ENCODE measurements at regions not wholly inside any gene's neighbourhood (a gene's known extent, or its start where the extent isn't known, plus 50 kb on each side); places are given as distances from the start of the nearest gene placed in this dataset.

- H3K27ac ChIP-seq (ENCODE audit: low read depth in 1 of 2, low read length in 2 of 2): peak overlapping the region; percentile 80 to 97
Measured at GRCh38 chr12:47316609-47317049, 236.9 kb upstream of the AMIGO2 start.

More at GRCh38 chr12:47316609-47317049, 236.9 kb upstream of the AMIGO2 start:
- H3K4me1 ChIP-seq (ENCODE audit: control insufficient read depth in 4 of 4, insufficient read depth in 4 of 4, low read length in 3 of 4): peaks cover 9 to 39% (median 23%) of the 10 kb centered on the region in 4 donors
- peak overlapping the region in 1 of 3 donors; percentile 37 for H3K4me3 ChIP-seq (ENCODE audit: low read depth in 1 of 3, low read length in 3 of 3)
- TF ChIP-seq ZBTB33 (IDR thresholded peaks at IDR 0.05) (peak; percentile 90), REST (IDR thresholded peaks at IDR 0.05) (peak; percentile 55), HNF4A (conservative IDR thresholded peaks at IDR 0.05) (peak; percentile 91 to 94), RAD21 (IDR thresholded peaks at IDR 0.05) (peak; percentile 56 to 63), FOXA2 (IDR thresholded peaks at IDR 0.05) (peak; percentile 89), CTCF (IDR thresholded peaks at IDR 0.05; ENCODE audit: low read depth, low read length, missing input control) (no peak), FOXA1 (IDR thresholded peaks at IDR 0.05) (peak; percentile 71), JUND (IDR thresholded peaks at IDR 0.05) (peak; percentile 68 to 86), HNF4G (IDR thresholded peaks at IDR 0.05) (peak; percentile 65), SP1 (IDR thresholded peaks at IDR 0.05) (peak; percentile 92), RXRA (IDR thresholded peaks at IDR 0.05) (peak; percentile 89 to 94), MAX (IDR thresholded peaks at IDR 0.05) (peak; percentile 92), TAF1 (conservative IDR thresholded peaks at IDR 0.05) (no peak), EGR1 (IDR thresholded peaks at IDR 0.05; ENCODE audit: low read depth in 2 of 2) (peak; percentile 35 to 76), ATF3 (IDR thresholded peaks at IDR 0.05) (peak; percentile 77), GABPA (IDR thresholded peaks at IDR 0.05 in 1 of 2, conservative IDR thresholded peaks at IDR 0.05 in 1 of 2) (peak in 1 of 2 donors; percentile 53), YY1 (IDR thresholded peaks at IDR 0.05) (peak; percentile 69), NR2F2 (IDR thresholded peaks at IDR 0.05) (peak; percentile 99)
- DNase-seq (ENCODE audit: low spot score): no peak
- no peaks in the 10 kb centered on the region for H3K36me3 ChIP-seq (ENCODE audit: control insufficient read depth in 4 of 4, insufficient read depth in 3 of 4, low read depth in 1 of 4, low read length in 3 of 4)
- H3K27me3 ChIP-seq (ENCODE audit: control insufficient read depth in 4 of 4, insufficient read depth in 4 of 4, low read length in 3 of 4): no peaks in the 10 kb centered on the region
- peak overlapping the region in 1 of 2 donors; percentile 42 for H3K9ac ChIP-seq (ENCODE audit: low read depth in 1 of 2, low read length in 2 of 2)
- H3K9me3 ChIP-seq (ENCODE audit: control insufficient read depth in 4 of 4, low read length in 3 of 4): no peaks in the 10 kb centered on the region
- WGBS: 13% methylated on average over 2 of the region's 2 CpGs
